ENCODE measurements at regions not wholly inside any gene's neighbourhood (a gene's known extent, or its start where the extent isn't known, plus 50 kb on each side); places are given as distances from the start of the nearest gene placed in this dataset.

GRCh38 chr12:32033406-32033805 lies 73.2 kb upstream of the BICD1 start:
- Histone ChIP-seq H4K20me1 (ENCODE audit: control insufficient read depth, insufficient read depth) (no peaks in the 10 kb centered on the region), H3K36me3 (ENCODE audit: control insufficient read depth in 2 of 2, insufficient read depth in 2 of 2, low read length in 1 of 2) (no peaks in the 10 kb centered on the region), H3K27ac (ENCODE audit: control insufficient read depth, insufficient read depth) (no peak overlapping the region), H2AFZ (ENCODE audit: control insufficient read depth, low read depth, low read length) (no peak overlapping the region), H3K4me3 (no peak overlapping the region), H3K4me2 (ENCODE audit: control insufficient read depth, insufficient read depth) (no peak overlapping the region), H3K4me1 (ENCODE audit: control insufficient read depth, insufficient read depth, low read length) (no peaks in the 10 kb centered on the region), H3K27me3 (replicated peaks in 1 of 2; ENCODE audit: control insufficient read depth in 2 of 2, insufficient read depth in 2 of 2, low read length in 1 of 2) (no peaks in the 10 kb centered on the region), H3K9me3 (replicated peaks; ENCODE audit: control insufficient read depth, insufficient read depth, low read length) (no peaks in the 10 kb centered on the region), H3K79me2 (ENCODE audit: control insufficient read depth, insufficient read depth, low read length) (no peaks in the 10 kb centered on the region), H3K9ac (ENCODE audit: control insufficient read depth, insufficient read depth, low read length) (no peak overlapping the region)
- POLR2A ChIA-PET, result interaction anchor here (0.7 kb wide), 1 partner anchor 26 kb away, joined by 3 read pairs; no protein-coding TSS in a partner anchor
- DNase-seq (ENCODE audit: low read depth, low spot score) (no peak), FAIRE-seq (no peak), ATAC-seq (no peak)
- in situ Hi-C loops (cut with MboI), result no loop called here
- intact Hi-C loops (cut with micrococcal nuclease; ENCODE audit: unreplicated experiment), result no loop called here
- CTCF ChIA-PET, result interaction anchor here (0.5 kb wide), 1 partner anchor 328 kb away, joined by 4 read pairs; no protein-coding TSS in a partner anchor
- WGBS (ENCODE audit: insufficient coverage, insufficient replicate concordance, low lambda C conversion rate, missing lambda C conversion rate), result 87% methylated on average over 2 of the region's 2 CpGs
- no TSS peak for BruUV-seq (replicated peaks)
- RAD21 ChIA-PET (ENCODE audit: unreplicated experiment), result no interaction called here
- SMC1A ChIA-PET (ENCODE audit: uncharacterized antibody, unreplicated experiment), result interaction anchor here (0.6 to 1.1 kb wide), 4 partner anchors 9 to 428 kb away, joined by 3 to 4 read pairs (median 3); no protein-coding TSS in a partner anchor
- TF ChIP-seq IRF3 (IDR thresholded peaks at IDR 0.05) (no peak), SP1 (IDR thresholded peaks at IDR 0.05; ENCODE audit: low read depth, low read length) (no peak), DPF2 (IDR thresholded peaks at IDR 0.05) (no peak), CUX1 (IDR thresholded peaks at IDR 0.05; ENCODE audit: insufficient replicate concordance, low read depth, low read length) (no peak), CTCF (IDR thresholded peaks at IDR 0.05 in 2 of 3, conservative IDR thresholded peaks at IDR 0.05 in 1 of 3; ENCODE audit: control insufficient read depth in 2 of 3, extremely low read depth in 1 of 3, insufficient read depth in 1 of 3, low read depth in 3 of 3, low read length in 3 of 3) (no peak), ASH2L (IDR thresholded peaks at IDR 0.05; ENCODE audit: borderline replicate concordance, low read depth) (no peak), STAT1 (conservative IDR thresholded peaks at IDR 0.05) (no peak), ZNF592 (IDR thresholded peaks at IDR 0.05) (no peak), SUPT20H (IDR thresholded peaks at IDR 0.05; ENCODE audit: borderline replicate concordance, control insufficient read depth, low read depth, low read length) (no peak), TCF3 (IDR thresholded peaks at IDR 0.05; ENCODE audit: borderline replicate concordance, insufficient read depth, low read depth, low read length) (no peak), IKZF2 (IDR thresholded peaks at IDR 0.05) (no peak)

Data from GM12878 (cell line).